WERI-Rb-1 (cell line): ENCODE measurements at regions not wholly inside any gene's neighbourhood (a gene's known extent, or its start where the extent isn't known, plus 50 kb on each side); places are given as distances from the start of the nearest gene placed in this dataset.
"Not testable (repeated sequence)": the region's sequence is repeated elsewhere in the genome, so short reads cannot be mapped to it uniquely, and the experiment has no call there.

Experiments
- DNase-seq: peaks from one replicate; pipeline ENCODE4 v3.0.0-alpha.2; 2020
- H3K27ac ChIP-seq: fragments of 250-450 bp; sonication (Bioruptor Pico); 2 replicates; pipeline ENCODE4 v1.5.1; 2020; ENCODE audit warnings: mild to moderate bottlenecking, moderate library complexity
- H3K27me3 ChIP-seq: fragments of 250-450 bp; sonication (Bioruptor Pico); 2 replicates; pipeline ENCODE4 v1.5.1; 2021; ENCODE audit warnings: mild to moderate bottlenecking, low read depth, moderate library complexity; ENCODE audit not compliant: insufficient read depth, severe bottlenecking
- H3K36me3 ChIP-seq: fragments of 250-450 bp; sonication (Bioruptor Pico); 2 replicates; pipeline ENCODE4 v1.5.1; 2020; ENCODE audit warnings: mild to moderate bottlenecking, moderate library complexity
- H3K4me3 ChIP-seq: 2 replicates; pipeline ENCODE4 v1.5.1; 2011; ENCODE audit warnings: low read depth, mild to moderate bottlenecking, control low read depth, low read length
- H3K9me3 ChIP-seq: fragments of 250-450 bp; sonication (Bioruptor Pico); 2 replicates; pipeline ENCODE4 v1.5.1; 2021; ENCODE audit warnings: mild to moderate bottlenecking, moderate library complexity; ENCODE audit not compliant: severe bottlenecking
- TF ChIP-seq, protein P1 (sequence below): IDR thresholded peaks from 2 replicates; pipeline ENCODE4 v1.5.1; 2011; ENCODE audit warnings: low read depth, mild to moderate bottlenecking, control low read depth, inconsistent platforms, low read length

DNA sequence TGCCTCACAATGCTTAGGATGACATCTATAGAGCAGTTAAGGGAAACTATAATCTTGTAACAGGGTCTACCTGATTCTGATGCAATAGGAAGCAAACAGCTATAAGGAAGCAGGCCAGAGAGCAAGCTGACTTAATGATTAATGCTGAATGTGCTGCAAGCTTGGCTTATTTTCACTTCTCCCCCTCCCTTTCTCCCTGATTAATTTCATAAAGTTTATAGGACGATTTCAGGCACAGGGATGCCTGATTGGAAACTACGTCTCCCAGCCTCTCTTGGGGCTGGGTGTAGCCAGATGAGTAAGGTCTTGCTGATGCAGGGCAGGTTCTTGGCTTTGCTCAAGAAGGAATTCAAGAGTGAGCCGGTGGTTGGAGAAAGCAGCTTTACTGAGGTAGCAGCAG, 82.8 kb upstream of the MRI1 start:
- peaks cover 9% of the 10 kb centered on the region for H3K9me3 ChIP-seq
- H3K36me3 ChIP-seq, result no peaks in the 10 kb centered on the region
- DNase-seq, result no peak
- H3K27ac ChIP-seq, result no peak overlapping the region
- peaks cover 50% of the 10 kb centered on the region for H3K27me3 ChIP-seq
- TF ChIP-seq, protein P1, sequence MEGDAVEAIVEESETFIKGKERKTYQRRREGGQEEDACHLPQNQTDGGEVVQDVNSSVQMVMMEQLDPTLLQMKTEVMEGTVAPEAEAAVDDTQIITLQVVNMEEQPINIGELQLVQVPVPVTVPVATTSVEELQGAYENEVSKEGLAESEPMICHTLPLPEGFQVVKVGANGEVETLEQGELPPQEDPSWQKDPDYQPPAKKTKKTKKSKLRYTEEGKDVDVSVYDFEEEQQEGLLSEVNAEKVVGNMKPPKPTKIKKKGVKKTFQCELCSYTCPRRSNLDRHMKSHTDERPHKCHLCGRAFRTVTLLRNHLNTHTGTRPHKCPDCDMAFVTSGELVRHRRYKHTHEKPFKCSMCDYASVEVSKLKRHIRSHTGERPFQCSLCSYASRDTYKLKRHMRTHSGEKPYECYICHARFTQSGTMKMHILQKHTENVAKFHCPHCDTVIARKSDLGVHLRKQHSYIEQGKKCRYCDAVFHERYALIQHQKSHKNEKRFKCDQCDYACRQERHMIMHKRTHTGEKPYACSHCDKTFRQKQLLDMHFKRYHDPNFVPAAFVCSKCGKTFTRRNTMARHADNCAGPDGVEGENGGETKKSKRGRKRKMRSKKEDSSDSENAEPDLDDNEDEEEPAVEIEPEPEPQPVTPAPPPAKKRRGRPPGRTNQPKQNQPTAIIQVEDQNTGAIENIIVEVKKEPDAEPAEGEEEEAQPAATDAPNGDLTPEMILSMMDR, result no peak
- H3K4me3 ChIP-seq, result no peak overlapping the region

DNA sequence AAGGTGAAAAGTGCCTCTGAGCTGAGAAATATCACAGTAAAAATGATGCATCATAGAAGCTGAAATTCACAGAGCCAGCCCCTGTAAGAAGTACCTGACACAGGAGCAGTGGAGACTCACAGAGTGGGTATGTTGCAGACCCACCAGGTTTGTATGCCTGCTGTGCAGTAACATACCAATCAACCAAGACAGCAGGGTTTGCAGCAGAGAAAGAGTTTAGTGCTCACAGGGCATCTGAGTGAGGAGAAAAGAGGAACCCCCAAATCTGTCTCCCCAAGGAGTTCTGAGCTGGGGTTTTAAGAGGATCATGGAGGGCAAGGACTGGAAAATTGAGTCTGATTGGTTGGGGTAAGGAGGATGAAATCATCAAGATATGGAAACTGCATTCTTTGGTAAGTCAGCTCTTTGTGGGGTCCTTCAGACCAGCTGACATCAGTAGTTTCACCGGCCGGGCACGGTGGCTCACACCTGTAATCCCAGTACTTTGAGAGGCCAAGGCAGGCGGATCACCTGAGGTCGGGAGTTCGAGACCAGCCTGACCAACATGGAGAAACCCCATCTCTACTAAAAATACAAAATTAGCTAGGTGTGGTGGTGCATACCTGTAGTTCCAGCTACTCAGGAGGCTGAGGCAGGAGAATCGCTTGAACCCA, 83.5 kb upstream of the MRI1 start:
- not testable (repeated sequence) for H3K4me3 ChIP-seq, DNase-seq, H3K27ac ChIP-seq, H3K36me3 ChIP-seq
- Histone ChIP-seq H3K27me3 (peaks cover 52% of the 10 kb centered on the region), H3K9me3 (peaks cover 10% of the 10 kb centered on the region)

DNA sequence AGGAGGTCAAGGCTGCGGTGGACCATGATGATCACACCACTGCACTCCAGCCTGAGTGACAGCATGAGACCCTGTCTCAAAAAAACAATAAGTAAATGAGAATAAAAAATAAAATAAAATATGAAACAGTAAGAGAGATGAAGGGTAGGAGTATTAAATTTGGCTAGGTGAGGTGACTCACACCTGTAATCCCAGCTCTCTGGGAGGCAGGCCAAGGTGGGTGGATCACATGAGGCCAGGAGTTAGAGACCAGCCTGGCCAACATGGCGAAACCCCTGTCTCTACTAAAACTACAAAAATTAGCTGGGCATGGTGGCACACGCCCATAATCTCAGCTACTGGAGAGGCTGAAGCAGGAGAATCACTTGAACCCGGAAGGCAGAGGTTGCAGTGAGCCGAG, 87.4 kb upstream of the MRI1 start:
- Histone ChIP-seq H3K9me3 (peaks cover 16% of the 10 kb centered on the region), H3K27me3 (peaks cover 52% of the 10 kb centered on the region)
- not testable (repeated sequence) for H3K27ac ChIP-seq, H3K36me3 ChIP-seq, DNase-seq, H3K4me3 ChIP-seq

DNA sequence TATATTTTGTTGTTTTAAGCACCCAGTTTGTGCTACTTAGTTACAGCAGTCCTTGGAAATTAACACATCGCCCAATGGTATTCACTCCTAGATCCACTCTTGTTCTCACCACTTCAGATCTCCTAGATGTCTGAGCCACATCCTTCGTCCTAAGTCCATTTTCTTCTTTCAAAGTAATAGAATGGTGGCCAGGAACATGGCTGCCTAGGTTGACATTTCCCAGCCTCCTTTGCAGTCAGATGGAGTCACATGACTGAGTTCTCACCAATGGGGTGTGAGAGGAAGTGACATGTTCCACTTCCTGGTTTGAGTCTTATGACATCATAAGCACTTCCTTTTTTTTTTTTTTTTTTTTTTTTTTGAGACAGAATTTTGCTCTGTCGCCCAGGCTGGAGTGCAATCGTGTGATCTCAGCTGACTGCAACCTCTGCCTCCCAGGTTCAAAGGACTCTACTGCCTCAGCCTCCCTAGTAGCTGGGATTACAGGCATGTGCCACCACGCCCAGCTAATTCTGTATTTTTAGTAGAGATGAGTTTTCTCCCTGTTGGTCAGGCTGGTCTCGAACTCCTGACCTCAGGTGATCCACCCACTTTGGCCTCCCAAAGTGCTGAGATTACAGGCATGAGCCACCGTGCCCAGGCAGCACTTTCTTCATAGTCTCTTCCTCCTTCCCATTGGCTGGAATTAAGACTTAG, 91.7 kb upstream of the MRI1 start:
- H3K4me3 ChIP-seq, H3K36me3 ChIP-seq, DNase-seq, H3K27ac ChIP-seq: not testable (repeated sequence)
- H3K27me3 ChIP-seq, result peaks cover 63% of the 10 kb centered on the region
- peaks cover 15% of the 10 kb centered on the region for H3K9me3 ChIP-seq

DNA sequence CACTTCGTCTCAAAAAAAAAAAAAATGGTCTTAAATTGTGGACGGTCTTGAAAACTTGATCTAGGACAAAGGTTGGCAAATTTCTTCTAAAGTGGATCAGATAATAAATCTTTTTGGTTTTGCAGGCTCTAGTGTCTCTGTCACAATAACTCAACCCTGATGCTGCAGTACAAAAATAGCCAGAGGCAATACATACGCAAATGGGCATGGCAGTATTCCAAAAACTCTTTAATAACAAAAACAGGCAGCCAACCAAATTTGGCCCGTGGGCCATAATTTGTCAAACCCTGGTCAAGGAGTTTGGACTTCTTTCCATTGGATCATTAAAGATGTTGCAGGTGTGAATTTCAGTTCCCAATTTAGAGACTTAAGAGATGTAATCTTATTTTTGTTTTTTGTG, 93.5 kb upstream of the MRI1 start:
- Histone ChIP-seq H3K27ac (no peak overlapping the region), H3K9me3 (peaks cover 13% of the 10 kb centered on the region), H3K27me3 (peaks cover 62% of the 10 kb centered on the region), H3K4me3 (no peak overlapping the region), H3K36me3 (no peaks in the 10 kb centered on the region)
- TF ChIP-seq, protein P1, result no peak
- no peak for DNase-seq

DNA sequence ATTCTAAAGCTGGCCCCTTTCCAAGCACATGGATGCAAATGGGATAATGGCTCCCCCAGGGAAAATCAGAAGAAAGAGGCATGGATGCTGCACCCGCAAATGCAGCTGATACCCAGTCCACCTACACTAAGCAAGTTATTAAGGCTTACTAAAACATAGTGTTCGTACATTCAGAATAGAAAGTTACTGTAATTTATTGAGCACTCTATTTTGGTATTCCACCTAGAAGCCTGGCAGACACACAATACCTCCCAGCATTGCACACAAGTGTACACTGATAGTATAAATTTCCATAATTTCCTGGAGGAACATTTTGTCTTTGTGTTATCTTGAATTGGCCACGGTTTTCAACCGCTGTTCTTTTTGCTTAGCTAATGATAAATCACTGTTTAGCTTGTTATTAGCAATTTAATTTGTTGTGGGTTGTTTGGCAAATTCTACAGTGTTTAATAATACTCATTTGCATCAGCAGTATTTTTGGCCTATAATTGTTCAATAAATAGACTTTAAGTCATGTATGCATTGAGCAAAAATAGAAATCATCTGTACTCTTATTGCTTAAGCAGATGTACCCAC, 94.5 kb upstream of the MRI1 start:
- H3K4me3 ChIP-seq, result no peak overlapping the region
- H3K27me3 ChIP-seq, result peaks cover 62% of the 10 kb centered on the region
- TF ChIP-seq, protein P1, result no peak
- DNase-seq, result no peak
- no peak overlapping the region for H3K27ac ChIP-seq
- peaks cover 13% of the 10 kb centered on the region for H3K9me3 ChIP-seq
- no peaks in the 10 kb centered on the region for H3K36me3 ChIP-seq

DNA sequence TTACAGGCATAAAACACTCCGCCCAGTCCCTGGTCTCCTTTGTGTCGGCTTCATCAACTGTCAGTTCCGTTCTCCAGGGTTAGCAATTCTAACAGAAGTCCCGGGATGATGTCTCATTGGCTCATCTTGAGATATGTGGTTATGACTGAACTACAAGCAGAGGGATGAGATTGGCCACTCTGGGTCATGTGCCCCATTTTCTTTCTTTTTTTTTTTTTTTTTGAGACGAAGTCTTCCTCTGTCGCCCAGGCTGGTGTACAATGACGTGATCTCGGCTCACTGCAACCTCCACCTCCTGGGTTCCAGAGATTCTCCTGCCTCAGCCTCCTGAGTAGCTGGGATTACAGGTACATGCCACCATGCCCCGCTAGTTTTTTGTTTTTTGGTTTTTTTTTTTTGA, 95.4 kb upstream of the MRI1 start:
- TF ChIP-seq, protein P1, result no peak
- Histone ChIP-seq H3K27ac (no peak overlapping the region), H3K27me3 (peaks cover 63% of the 10 kb centered on the region), H3K36me3 (no peaks in the 10 kb centered on the region), H3K4me3 (no peak overlapping the region), H3K9me3 (peaks cover 13% of the 10 kb centered on the region)
- DNase-seq, result no peak
